ENCODE measurements at regions not wholly inside any gene's neighbourhood (a gene's known extent, or its start where the extent isn't known, plus 50 kb on each side); places are given as distances from the start of the nearest gene placed in this dataset.

DNA sequence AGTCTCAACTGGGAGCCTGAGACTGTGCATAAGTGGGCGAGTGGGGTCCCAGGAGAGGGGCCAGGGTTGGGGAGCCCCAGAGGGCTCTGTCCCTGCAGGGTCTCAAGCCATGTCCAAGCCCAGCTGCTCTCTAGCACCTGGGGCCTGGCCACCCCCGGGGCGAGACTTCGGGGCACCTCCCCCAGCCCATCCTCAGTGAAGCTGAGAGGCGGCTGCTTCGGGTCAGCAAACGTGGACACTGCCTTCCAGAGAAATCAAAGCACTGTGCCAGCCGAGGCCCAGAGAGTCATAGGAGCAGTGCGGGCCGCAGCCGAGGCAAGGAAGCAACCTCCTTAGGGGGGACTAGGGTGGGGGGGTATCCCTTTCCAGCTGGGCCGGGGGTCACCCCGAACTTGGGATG, 77.5 kb downstream of the ENGASE start:
- H3K9me3 ChIP-seq (ENCODE audit: low read depth), result no peaks in the 10 kb centered on the region
- no peaks in the 10 kb centered on the region for H3K36me3 ChIP-seq (ENCODE audit: low read depth)
- H3K4me1 ChIP-seq (ENCODE audit: insufficient read depth), result no peaks in the 10 kb centered on the region
- H4K20me1 ChIP-seq (ENCODE audit: insufficient read depth), result no peaks in the 10 kb centered on the region
- TF ChIP-seq EZH2phosphoT487 (IDR thresholded peaks at IDR 0.05; ENCODE audit: insufficient read depth, low read depth) (no peak), EZH2 (IDR thresholded peaks at IDR 0.05; ENCODE audit: insufficient read depth, poor library complexity, severe bottlenecking) (no peak)
- no peak for DNase-seq
- no peaks in the 10 kb centered on the region for H3K79me2 ChIP-seq (ENCODE audit: insufficient read depth)
- H3K9ac ChIP-seq, result no peak overlapping the region
- no peak overlapping the region for H2AFZ ChIP-seq
- no peaks in the 10 kb centered on the region for H3K9me2 ChIP-seq (ENCODE audit: insufficient read depth)
- WGBS, 2 experiments (ENCODE audit: low coverage in 1 of 2, low lambda C conversion rate in 2 of 2, missing lambda C conversion rate in 2 of 2), result 25 to 30% methylated on average over 12 to 13 of the region's 13 CpGs
- peaks cover 6% of the 10 kb centered on the region; the same call in 1 of the 2 replicates for H3K27me3 ChIP-seq (replicated peaks; ENCODE audit: insufficient read depth)
- no peak overlapping the region for H3K4me3 ChIP-seq
- H3F3A ChIP-seq (ENCODE audit: insufficient read depth), result no peaks in the 10 kb centered on the region
- in situ Hi-C loops (cut with MboI), result no loop called here
- H3K27ac ChIP-seq, result no peak overlapping the region
- H3K4me2 ChIP-seq (ENCODE audit: unreplicated experiment), result no peak overlapping the region

DNA sequence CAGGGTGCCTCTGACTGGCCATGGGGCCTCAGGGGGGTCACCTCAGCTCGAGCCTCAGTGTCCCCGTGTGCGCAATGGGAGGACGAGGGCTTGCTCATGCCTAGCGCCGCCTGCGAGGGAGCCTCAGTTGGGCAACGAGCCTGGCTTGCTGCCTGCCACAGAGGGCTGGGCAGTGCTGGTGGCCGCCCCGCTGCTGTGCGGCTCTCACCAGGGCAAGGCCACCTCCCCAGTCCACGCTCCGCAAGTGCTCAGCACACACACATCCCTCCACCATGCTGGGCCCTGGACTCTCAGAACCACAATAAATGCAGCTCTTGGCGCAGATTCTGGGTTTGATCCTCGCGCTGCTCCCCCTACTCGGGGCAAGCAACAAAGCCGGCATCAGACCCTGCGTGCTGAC, 76.2 kb downstream of the ENGASE start:
- no peak overlapping the region for H2AFZ ChIP-seq
- 63 to 68% methylated on average over 16 to 18 of the region's 19 CpGs for WGBS, 2 experiments (ENCODE audit: low coverage in 1 of 2, low lambda C conversion rate in 2 of 2, missing lambda C conversion rate in 2 of 2)
- H3K4me2 ChIP-seq (ENCODE audit: unreplicated experiment), result no peak overlapping the region
- no peak for DNase-seq
- no peak overlapping the region for H3K9ac ChIP-seq
- H3F3A ChIP-seq (ENCODE audit: insufficient read depth), result no peaks in the 10 kb centered on the region
- TF ChIP-seq EZH2phosphoT487 (IDR thresholded peaks at IDR 0.05; ENCODE audit: insufficient read depth, low read depth) (no peak), EZH2 (IDR thresholded peaks at IDR 0.05; ENCODE audit: insufficient read depth, poor library complexity, severe bottlenecking) (no peak)
- no peaks in the 10 kb centered on the region for H3K79me2 ChIP-seq (ENCODE audit: insufficient read depth)
- H4K20me1 ChIP-seq (ENCODE audit: insufficient read depth), result no peaks in the 10 kb centered on the region
- no peaks in the 10 kb centered on the region for H3K9me2 ChIP-seq (ENCODE audit: insufficient read depth)
- peaks cover 6% of the 10 kb centered on the region; the same call in 1 of the 2 replicates for H3K27me3 ChIP-seq (replicated peaks; ENCODE audit: insufficient read depth)
- H3K4me3 ChIP-seq, result no peak overlapping the region
- H3K36me3 ChIP-seq (ENCODE audit: low read depth), result no peaks in the 10 kb centered on the region
- H3K27ac ChIP-seq, result no peak overlapping the region
- in situ Hi-C loops (cut with MboI), result no loop called here
- no peaks in the 10 kb centered on the region for H3K4me1 ChIP-seq (ENCODE audit: insufficient read depth)
- no peaks in the 10 kb centered on the region for H3K9me3 ChIP-seq (ENCODE audit: low read depth)

DNA sequence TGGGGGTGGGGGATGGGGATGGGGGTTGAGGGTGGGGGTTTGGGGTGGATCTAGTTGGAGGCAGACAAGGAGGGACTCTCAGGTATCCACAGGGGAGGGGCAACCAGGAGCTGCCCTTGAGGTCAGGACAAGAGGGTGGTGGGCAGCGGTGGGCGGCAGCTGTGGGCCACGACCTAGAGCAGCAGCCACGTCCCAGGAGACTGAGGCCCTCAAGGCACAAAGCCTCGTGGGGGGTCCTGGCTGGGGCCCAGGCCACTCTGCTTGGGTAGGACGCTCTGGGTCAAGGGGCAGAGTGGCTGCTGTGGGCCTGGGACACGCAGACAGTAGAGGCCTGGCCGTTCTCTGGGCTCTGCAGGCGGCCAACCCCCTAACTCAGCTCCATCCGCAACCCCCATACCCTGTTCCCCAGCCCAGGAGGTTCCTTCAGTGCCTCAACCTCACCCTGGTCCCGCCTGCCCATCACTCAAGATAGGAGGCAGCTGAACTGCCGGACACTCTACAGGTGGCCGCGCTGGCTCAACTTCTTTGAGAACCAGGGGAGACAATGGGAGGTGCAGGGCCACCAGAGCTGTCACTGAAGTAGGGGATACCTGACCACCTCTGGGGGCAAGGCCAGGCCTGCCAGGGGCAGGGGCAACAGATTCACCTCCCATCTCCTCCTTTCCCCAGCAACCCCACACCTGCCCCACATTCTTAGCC, 75.6 kb downstream of the ENGASE start:
- H3K79me2 ChIP-seq (ENCODE audit: insufficient read depth), result no peaks in the 10 kb centered on the region
- in situ Hi-C loops (cut with MboI), result no loop called here
- no peak overlapping the region for H3K27ac ChIP-seq
- TF ChIP-seq EZH2phosphoT487 (IDR thresholded peaks at IDR 0.05; ENCODE audit: insufficient read depth, low read depth), result no peak
- no peak for TF ChIP-seq EZH2 (IDR thresholded peaks at IDR 0.05; ENCODE audit: insufficient read depth, poor library complexity, severe bottlenecking)
- no peaks in the 10 kb centered on the region for H3F3A ChIP-seq (ENCODE audit: insufficient read depth)
- no peaks in the 10 kb centered on the region for H4K20me1 ChIP-seq (ENCODE audit: insufficient read depth)
- H3K27me3 ChIP-seq (replicated peaks; ENCODE audit: insufficient read depth), result peaks cover 6% of the 10 kb centered on the region; the same call in 1 of the 2 replicates
- H3K4me2 ChIP-seq (ENCODE audit: unreplicated experiment), result no peak overlapping the region
- H3K36me3 ChIP-seq (ENCODE audit: low read depth), result no peaks in the 10 kb centered on the region
- no peak overlapping the region for H3K4me3 ChIP-seq
- no peak overlapping the region for H2AFZ ChIP-seq
- no peaks in the 10 kb centered on the region for H3K4me1 ChIP-seq (ENCODE audit: insufficient read depth)
- no peaks in the 10 kb centered on the region for H3K9me2 ChIP-seq (ENCODE audit: insufficient read depth)
- WGBS, 2 experiments (ENCODE audit: low coverage in 1 of 2, low lambda C conversion rate in 2 of 2, missing lambda C conversion rate in 2 of 2), result 41 to 43% methylated on average over 10 to 14 of the region's 14 CpGs
- no peak overlapping the region for H3K9ac ChIP-seq
- DNase-seq, result no peak
- no peaks in the 10 kb centered on the region for H3K9me3 ChIP-seq (ENCODE audit: low read depth)

DNA sequence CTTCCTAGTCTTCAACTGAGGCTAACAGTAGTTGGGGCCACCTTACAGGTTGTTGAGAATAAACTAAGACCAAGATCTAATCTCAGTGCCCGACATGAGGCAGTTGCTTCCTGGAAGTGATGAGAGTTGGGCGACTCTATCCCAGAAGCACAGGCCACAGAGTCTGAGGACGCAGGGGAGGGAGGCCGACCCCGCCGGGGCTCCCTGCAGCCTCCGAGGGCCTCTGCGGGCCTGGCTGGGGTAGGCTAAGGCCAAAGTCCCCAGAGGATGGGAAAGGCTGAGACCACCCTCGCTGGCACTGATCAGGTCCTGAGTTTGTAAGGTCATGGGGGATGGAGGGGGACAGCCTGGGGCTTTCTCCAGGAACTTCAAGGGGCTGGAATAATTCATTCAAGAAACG, 74.0 kb downstream of the ENGASE start:
- Histone ChIP-seq H4K20me1 (ENCODE audit: insufficient read depth) (no peaks in the 10 kb centered on the region), H3K9me2 (ENCODE audit: insufficient read depth) (no peaks in the 10 kb centered on the region), H3K27ac (no peak overlapping the region), H3F3A (ENCODE audit: insufficient read depth) (no peaks in the 10 kb centered on the region), H3K79me2 (ENCODE audit: insufficient read depth) (no peaks in the 10 kb centered on the region), H2AFZ (no peak overlapping the region), H3K9me3 (ENCODE audit: low read depth) (no peaks in the 10 kb centered on the region), H3K4me3 (no peak overlapping the region), H3K27me3 (replicated peaks; ENCODE audit: insufficient read depth) (peaks cover 5% of the 10 kb centered on the region; the same call in 1 of the 2 replicates), H3K36me3 (ENCODE audit: low read depth) (no peaks in the 10 kb centered on the region), H3K4me1 (ENCODE audit: insufficient read depth) (no peaks in the 10 kb centered on the region), H3K9ac (no peak overlapping the region), H3K4me2 (ENCODE audit: unreplicated experiment) (no peak overlapping the region)
- no peak for DNase-seq
- TF ChIP-seq EZH2phosphoT487 (IDR thresholded peaks at IDR 0.05; ENCODE audit: insufficient read depth, low read depth), result no peak
- TF ChIP-seq EZH2 (IDR thresholded peaks at IDR 0.05; ENCODE audit: insufficient read depth, poor library complexity, severe bottlenecking), result no peak
- 58 to 68% methylated on average over 10 of the region's 10 CpGs for WGBS, 2 experiments (ENCODE audit: low coverage in 1 of 2, low lambda C conversion rate in 2 of 2, missing lambda C conversion rate in 2 of 2)
- in situ Hi-C loops (cut with MboI), result no loop called here

Measured in GM23248 (cell line).